ENCODE measurements at regions not wholly inside any gene's neighbourhood (a gene's known extent, or its start where the extent isn't known, plus 50 kb on each side); places are given as distances from the start of the nearest gene placed in this dataset.

GRCh38 chr12:19039515-19039914 lies 90.0 kb upstream of the PLEKHA5 start:
- Histone ChIP-seq H4K20me1 (ENCODE audit: insufficient read depth, low read length) (no peaks in the 10 kb centered on the region), H3K9ac (ENCODE audit: low read length) (no peak overlapping the region), H3K4me2 (ENCODE audit: low read depth, low read length) (no peak overlapping the region), H3K9me2 (replicated peaks; ENCODE audit: insufficient read depth, low read length) (no peaks in the 10 kb centered on the region), H3K4me3 (ENCODE audit: low read length) (no peak overlapping the region), H3K9me3 (replicated peaks; ENCODE audit: insufficient read depth, low read length) (no peaks in the 10 kb centered on the region), H3K4me1 (ENCODE audit: low read length) (no peaks in the 10 kb centered on the region), H3K79me2 (ENCODE audit: low read length) (no peaks in the 10 kb centered on the region), H3K27me3 (replicated peaks; ENCODE audit: insufficient read depth, low read length) (no peaks in the 10 kb centered on the region), H3K27ac (ENCODE audit: low read length) (no peak overlapping the region), H2AFZ (ENCODE audit: low read length) (no peak overlapping the region), H3K36me3 (replicated peaks; ENCODE audit: insufficient read depth, low read length) (no peaks in the 10 kb centered on the region), H3F3A (ENCODE audit: insufficient read depth, low read length) (no peaks in the 10 kb centered on the region)
- TF ChIP-seq EZH2 (optimal IDR thresholded peaks at IDR 0.05; ENCODE audit: low read depth, low read length) (no peak), CTCF (IDR thresholded peaks at IDR 0.05; ENCODE audit: low read length) (no peak), EZH2phosphoT487 (IDR thresholded peaks at IDR 0.05; ENCODE audit: low read length) (no peak)
- no peak for DNase-seq

GRCh38 chr12:19042221-19042620 lies 87.3 kb upstream of the PLEKHA5 start:
- H3K36me3 ChIP-seq (replicated peaks; ENCODE audit: insufficient read depth, low read length) = no peaks in the 10 kb centered on the region
- H2AFZ ChIP-seq (ENCODE audit: low read length) = no peak overlapping the region
- H4K20me1 ChIP-seq (ENCODE audit: insufficient read depth, low read length) = no peaks in the 10 kb centered on the region
- H3K9me3 ChIP-seq (replicated peaks; ENCODE audit: insufficient read depth, low read length) = no peaks in the 10 kb centered on the region
- DNase-seq = no peak
- no peaks in the 10 kb centered on the region for H3F3A ChIP-seq (ENCODE audit: insufficient read depth, low read length)
- no peak for TF ChIP-seq CTCF (IDR thresholded peaks at IDR 0.05; ENCODE audit: low read length)
- TF ChIP-seq EZH2phosphoT487 (IDR thresholded peaks at IDR 0.05; ENCODE audit: low read length) = no peak
- no peak for TF ChIP-seq EZH2 (optimal IDR thresholded peaks at IDR 0.05; ENCODE audit: low read depth, low read length)
- no peaks in the 10 kb centered on the region for H3K79me2 ChIP-seq (ENCODE audit: low read length)
- H3K4me3 ChIP-seq (ENCODE audit: low read length) = no peak overlapping the region
- H3K9me2 ChIP-seq (replicated peaks; ENCODE audit: insufficient read depth, low read length) = no peaks in the 10 kb centered on the region
- no peak overlapping the region for H3K27ac ChIP-seq (ENCODE audit: low read length)
- H3K4me2 ChIP-seq (ENCODE audit: low read depth, low read length) = no peak overlapping the region
- H3K27me3 ChIP-seq (replicated peaks; ENCODE audit: insufficient read depth, low read length) = no peaks in the 10 kb centered on the region
- no peaks in the 10 kb centered on the region for H3K4me1 ChIP-seq (ENCODE audit: low read length)
- H3K9ac ChIP-seq (ENCODE audit: low read length) = no peak overlapping the region

DNA sequence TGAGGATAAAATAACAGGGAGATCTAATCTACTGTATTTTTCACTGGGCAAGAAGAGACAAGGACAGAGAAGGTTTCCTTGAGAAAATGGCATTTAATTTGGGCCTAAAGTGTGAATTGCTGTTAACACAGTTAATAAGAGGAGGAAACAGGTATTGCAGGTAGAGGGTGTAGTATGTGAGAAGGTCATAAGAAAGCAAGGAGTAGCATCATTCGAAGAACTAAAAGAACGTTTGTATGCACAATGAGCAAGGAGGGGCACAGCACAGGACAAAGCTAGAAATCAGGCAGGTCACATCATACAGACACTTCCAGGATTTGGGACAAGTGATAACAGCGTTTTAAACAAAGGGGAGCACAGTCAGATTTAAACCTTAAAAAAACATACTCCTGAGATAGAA lies 85.1 kb upstream of the PLEKHA5 start:
- DNase-seq = no peak
- Histone ChIP-seq H3K4me1 (ENCODE audit: low read length) (no peaks in the 10 kb centered on the region), H4K20me1 (ENCODE audit: insufficient read depth, low read length) (no peaks in the 10 kb centered on the region), H3K9me3 (replicated peaks; ENCODE audit: insufficient read depth, low read length) (no peaks in the 10 kb centered on the region), H3K27ac (ENCODE audit: low read length) (no peak overlapping the region), H3K9me2 (replicated peaks; ENCODE audit: insufficient read depth, low read length) (no peaks in the 10 kb centered on the region), H3K36me3 (replicated peaks; ENCODE audit: insufficient read depth, low read length) (no peaks in the 10 kb centered on the region), H3K4me3 (ENCODE audit: low read length) (no peak overlapping the region), H2AFZ (ENCODE audit: low read length) (no peak overlapping the region), H3K79me2 (ENCODE audit: low read length) (no peaks in the 10 kb centered on the region), H3K4me2 (ENCODE audit: low read depth, low read length) (no peak overlapping the region), H3K9ac (ENCODE audit: low read length) (no peak overlapping the region), H3F3A (ENCODE audit: insufficient read depth, low read length) (no peaks in the 10 kb centered on the region), H3K27me3 (replicated peaks; ENCODE audit: insufficient read depth, low read length) (no peaks in the 10 kb centered on the region)
- no peak for TF ChIP-seq EZH2phosphoT487 (IDR thresholded peaks at IDR 0.05; ENCODE audit: low read length)
- no peak for TF ChIP-seq EZH2 (optimal IDR thresholded peaks at IDR 0.05; ENCODE audit: low read depth, low read length)
- no peak for TF ChIP-seq CTCF (IDR thresholded peaks at IDR 0.05; ENCODE audit: low read length)
